GM12878 (cell line): ENCODE measurements at regions not wholly inside any gene's neighbourhood (a gene's known extent, or its start where the extent isn't known, plus 50 kb on each side); places are given as distances from the start of the nearest gene placed in this dataset.

ENCODE experiments used
- ATAC-seq: fragments of 200-7000 bp; cut with Tn5 transposase; 3 replicates; pipeline ENCODE4 v1.9.1; 2020; ENCODE audit warnings: mild to moderate bottlenecking, moderate library complexity
- BruUV-seq: library from RNA; stranded (reverse); fragments of 400-500 nt; replicated peaks from 2 replicates; lab custom pipeline; 2021; lab: Mats Ljungman, UMichigan
- CTCF ChIA-PET: fragments of 300-600 bp; sonication (Branson Sonifier 250); formaldehyde crosslinking; extraction: SDS; loops from one replicate; lab custom pipeline; 2021; ENCODE audit warnings: inconsistent platforms; lab: Yijun Ruan, JAX
- POLR2A ChIA-PET: fragments of 350-600 bp; formaldehyde crosslinking; extraction: SDS; loops from one replicate; lab custom pipeline; 2021; ENCODE audit warnings: inconsistent platforms; lab: Charles Lee
- RAD21 ChIA-PET: fragments of 300-600 bp; sonication (Branson Sonifier 250); formaldehyde crosslinking; loops from one replicate; lab custom pipeline; 2023; ENCODE audit warnings: antibody characterized with exemption; ENCODE audit not compliant: unreplicated experiment; lab: Charles Lee
- SMC1A ChIA-PET: fragments of 300-600 bp; sonication (Branson Sonifier 250); formaldehyde crosslinking; loops from one replicate; lab custom pipeline; 2023; ENCODE audit not compliant: unreplicated experiment, uncharacterized antibody; lab: Charles Lee
- DNase-seq: peaks from one replicate; pipeline ENCODE4 v3.0.0-alpha.2; 2011; ENCODE audit warnings: low read depth, low spot score
- FAIRE-seq: peaks from 3 replicates; lab custom pipeline; 2011; peaks lifted over from hg19 to GRCh38; lab: Jason Lieb, UNC
- H2AFZ ChIP-seq: 2 replicates; pipeline ENCODE4 v1.6.0; 2011; ENCODE audit warnings: low read depth, low read length, control low read depth; ENCODE audit not compliant: control insufficient read depth
- H3K27ac ChIP-seq: 2 replicates; pipeline ENCODE4 v1.5.1; 2011; ENCODE audit warnings: control low read depth; ENCODE audit not compliant: control insufficient read depth, insufficient read depth
- H3K27me3 ChIP-seq, 2 experiments: replicated peaks in 1 of 2; 2 replicates each; pipeline versions ENCODE4 v1.6.0 to v1.6.1; 2011; ENCODE audit warnings: low read length in 1 of 2; ENCODE audit not compliant: control insufficient read depth in 2 of 2, insufficient read depth in 2 of 2
- H3K36me3 ChIP-seq, 2 experiments: 2 replicates each; pipeline ENCODE4 v1.5.1; 2011; ENCODE audit warnings: low read length in 1 of 2; ENCODE audit not compliant: control insufficient read depth in 2 of 2, insufficient read depth in 2 of 2
- H3K4me1 ChIP-seq: 2 replicates; pipeline ENCODE4 v1.6.1; 2011; ENCODE audit warnings: mild to moderate bottlenecking, low read length, moderate library complexity, mixed read lengths; ENCODE audit not compliant: control insufficient read depth, insufficient read depth
- H3K4me2 ChIP-seq: 2 replicates; pipeline ENCODE4 v1.6.0; 2011; ENCODE audit warnings: control low read depth; ENCODE audit not compliant: control insufficient read depth, insufficient read depth
- H3K4me3 ChIP-seq: fragments of 200-600 bp; sonication (generic); 2 replicates; pipeline ENCODE4 v1.5.1; 2016
- H3K79me2 ChIP-seq: 2 replicates; pipeline ENCODE4 v1.6.0; 2011; ENCODE audit warnings: low read length; ENCODE audit not compliant: control insufficient read depth, insufficient read depth
- H3K9ac ChIP-seq: 2 replicates; pipeline ENCODE4 v1.8.0; 2011; ENCODE audit warnings: low read length, control low read depth, mixed read lengths; ENCODE audit not compliant: control insufficient read depth, insufficient read depth
- H3K9me3 ChIP-seq: replicated peaks from 3 replicates; pipeline ENCODE4 v1.5.1; 2011; ENCODE audit warnings: mild to moderate bottlenecking, low read length; ENCODE audit not compliant: control insufficient read depth, insufficient read depth
- H4K20me1 ChIP-seq: 2 replicates; pipeline ENCODE4 v1.6.0; 2011; ENCODE audit not compliant: control insufficient read depth, insufficient read depth
- BACH1 ChIP-seq: fragments of 450-650 bp; IDR thresholded peaks from 2 replicates; pipeline ENCODE4 v1.6.1; 2017; ENCODE audit warnings: mild to moderate bottlenecking, borderline replicate concordance
- BHLHE40 ChIP-seq, 2 experiments: fragments of 450-650 bp in 1 of 2; IDR thresholded peaks; 2 replicates each; pipeline ENCODE4 v1.6.1; 2011 to 2017; ENCODE audit warnings: low read depth in 2 of 2, borderline replicate concordance in 1 of 2, improper control_type of control experiment in 1 of 2, low read length in 1 of 2, mild to moderate bottlenecking in 1 of 2
- CHD1 ChIP-seq: IDR thresholded peaks from 2 replicates; pipeline ENCODE4 v1.6.1; 2012; ENCODE audit warnings: low read depth, low read length, improper control_type of control experiment
- CHD4 ChIP-seq: fragments of 200-600 bp; sonication (generic); IDR thresholded peaks from 2 replicates; pipeline ENCODE4 v1.6.1; 2016; ENCODE audit warnings: mild to moderate bottlenecking
- EED ChIP-seq: sonication (generic); IDR thresholded peaks from 2 replicates; pipeline ENCODE4 v1.6.1; 2016; ENCODE audit warnings: antibody characterized with exemption, low read depth
- EP300 ChIP-seq, 2 experiments: fragments of 150-350 bp in 1 of 2; IDR thresholded peaks; 2 replicates each; pipeline ENCODE4 v1.6.1; 2011 to 2012; ENCODE audit warnings: low read depth in 2 of 2, low read length in 2 of 2, borderline replicate concordance in 1 of 2, improper control_type of control experiment in 1 of 2, inconsistent platforms in 1 of 2; ENCODE audit not compliant: control insufficient read depth in 1 of 2
- GATAD2B ChIP-seq: fragments of 450-650 bp; conservative IDR thresholded peaks from 2 replicates; pipeline ENCODE4 v1.6.1; 2017; ENCODE audit warnings: low read depth, mild to moderate bottlenecking, moderate library complexity
- MTA3 ChIP-seq: IDR thresholded peaks from 2 replicates; pipeline ENCODE4 v1.6.1; 2012; ENCODE audit warnings: low read length, inconsistent platforms, borderline replicate concordance
- PAX5 ChIP-seq: IDR thresholded peaks from 2 replicates; pipeline ENCODE4 v1.6.1; 2011; ENCODE audit warnings: low read depth, low read length, borderline replicate concordance
- SMC3 ChIP-seq: IDR thresholded peaks from 2 replicates; pipeline ENCODE4 v1.6.1; 2011; ENCODE audit warnings: low read length, improper control_type of control experiment, borderline replicate concordance
- SREBF1 ChIP-seq: IDR thresholded peaks from 2 replicates; pipeline ENCODE4 v1.6.1; 2012; ENCODE audit warnings: mild to moderate bottlenecking, low read length
- STAT3 ChIP-seq: IDR thresholded peaks from 2 replicates; pipeline ENCODE4 v1.6.1; 2011; ENCODE audit warnings: low read depth, low read length, improper control_type of control experiment
- TCF12 ChIP-seq: IDR thresholded peaks from 2 replicates; pipeline ENCODE4 v1.6.1; 2011; ENCODE audit warnings: low read depth, mild to moderate bottlenecking, low read length
- WGBS: methylation state at CpG from one replicate; pipeline ENCODE4 v1.1.6; 2016; ENCODE audit warnings: low lambda C conversion rate; ENCODE audit not compliant: insufficient replicate concordance, insufficient coverage; ENCODE audit errors: missing lambda C conversion rate; 5-methylcytosine and 5-hydroxymethylcytosine counted together
- in situ Hi-C: fragments of 300-500 bp; cut with MboI; formaldehyde crosslinking; loops from 9 replicates; pipeline ENCODE4 v1.14.3; 2018; ENCODE audit warnings: mixed read lengths
- intact Hi-C: fragments of 100-400 bp; cut with micrococcal nuclease; formaldehyde crosslinking; loops from one replicate; pipeline ENCODE4 v1.14.2; 2022; ENCODE audit not compliant: unreplicated experiment
- TF ChIP-seq, protein P1 (sequence below): fragments of 450-650 bp; IDR thresholded peaks from 2 replicates; pipeline ENCODE4 v1.6.1; 2017; ENCODE audit warnings: mild to moderate bottlenecking
- TF ChIP-seq, protein P2 (sequence below): fragments of 450-650 bp; IDR thresholded peaks from 2 replicates; pipeline ENCODE4 v1.6.1; 2017; ENCODE audit warnings: antibody characterized with exemption, mild to moderate bottlenecking, moderate library complexity
- TF ChIP-seq, protein P3 (sequence below): IDR thresholded peaks from 2 replicates; pipeline ENCODE4 v1.6.1; 2011; ENCODE audit warnings: low read depth, low read length, improper control_type of control experiment, borderline replicate concordance
- TF ChIP-seq, protein P4 (sequence below): IDR thresholded peaks from 2 replicates; pipeline ENCODE4 v1.6.1; 2011; ENCODE audit warnings: mild to moderate bottlenecking, low read depth, low read length, moderate library complexity; ENCODE audit not compliant: insufficient replicate concordance
- TF ChIP-seq, protein P5 (sequence below): fragments of 450-650 bp; IDR thresholded peaks from 2 replicates; pipeline ENCODE4 v1.6.1; 2016; ENCODE audit warnings: mild to moderate bottlenecking

DNA sequence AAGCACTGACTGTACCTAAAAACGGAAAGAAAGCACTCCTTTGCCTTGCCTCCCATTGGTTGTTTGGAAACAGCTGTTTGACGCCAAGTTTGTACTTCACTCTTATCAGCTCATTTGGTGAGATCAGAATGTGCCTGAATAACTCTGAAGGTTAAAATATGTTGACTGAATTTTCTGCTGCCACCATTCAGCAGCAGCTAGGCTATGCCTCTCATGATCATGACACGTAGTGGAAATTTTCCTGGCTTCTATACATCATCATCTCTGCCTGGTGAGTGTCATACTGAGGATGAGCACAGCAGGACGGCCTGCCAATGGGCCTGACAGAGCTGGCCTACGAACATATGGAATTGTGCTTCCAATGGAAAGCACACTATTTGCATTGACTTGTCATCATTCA lies 704.9 kb upstream of the CITED2 start:
- CTCF ChIA-PET = interaction anchor here (0.7 kb wide), 1 partner anchor 741 kb away, joined by 3 read pairs; no protein-coding TSS in a partner anchor
- DNase-seq = no peak
- in situ Hi-C loops (no loop called here), intact Hi-C loops (no loop called here)
- H3K4me3 ChIP-seq = no peak overlapping the region
- WGBS = 5% methylated on average over 5 of the region's 5 CpGs
- H3K36me3 ChIP-seq = no peaks in the 10 kb centered on the region
- SMC1A ChIA-PET = interaction anchor here (0.6 to 1.5 kb wide), 5 partner anchors 11 to 77 kb away, joined by 3 to 4 read pairs (median 3); no protein-coding TSS in a partner anchor
- RAD21 ChIA-PET = no interaction called here
- no peak overlapping the region for H3K27ac ChIP-seq
- H2AFZ ChIP-seq = no peak overlapping the region
- no peak overlapping the region for H3K9ac ChIP-seq
- H3K27me3 ChIP-seq = no peaks in the 10 kb centered on the region
- no peaks in the 10 kb centered on the region for H3K4me1 ChIP-seq
- H3K9me3 ChIP-seq = no peaks in the 10 kb centered on the region
- H4K20me1 ChIP-seq = no peaks in the 10 kb centered on the region
- H3K4me2 ChIP-seq = no peak overlapping the region
- H3K79me2 ChIP-seq = no peaks in the 10 kb centered on the region
- no peak for FAIRE-seq
- no TSS peak for BruUV-seq
- ATAC-seq = no peak
- no peak for TF ChIP-seq GATAD2B
- TF ChIP-seq, protein P1, sequence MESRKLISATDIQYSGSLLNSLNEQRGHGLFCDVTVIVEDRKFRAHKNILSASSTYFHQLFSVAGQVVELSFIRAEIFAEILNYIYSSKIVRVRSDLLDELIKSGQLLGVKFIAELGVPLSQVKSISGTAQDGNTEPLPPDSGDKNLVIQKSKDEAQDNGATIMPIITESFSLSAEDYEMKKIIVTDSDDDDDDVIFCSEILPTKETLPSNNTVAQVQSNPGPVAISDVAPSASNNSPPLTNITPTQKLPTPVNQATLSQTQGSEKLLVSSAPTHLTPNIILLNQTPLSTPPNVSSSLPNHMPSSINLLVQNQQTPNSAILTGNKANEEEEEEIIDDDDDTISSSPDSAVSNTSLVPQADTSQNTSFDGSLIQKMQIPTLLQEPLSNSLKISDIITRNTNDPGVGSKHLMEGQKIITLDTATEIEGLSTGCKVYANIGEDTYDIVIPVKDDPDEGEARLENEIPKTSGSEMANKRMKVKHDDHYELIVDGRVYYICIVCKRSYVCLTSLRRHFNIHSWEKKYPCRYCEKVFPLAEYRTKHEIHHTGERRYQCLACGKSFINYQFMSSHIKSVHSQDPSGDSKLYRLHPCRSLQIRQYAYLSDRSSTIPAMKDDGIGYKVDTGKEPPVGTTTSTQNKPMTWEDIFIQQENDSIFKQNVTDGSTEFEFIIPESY = no peak
- TF ChIP-seq SMC3 = no peak
- TF ChIP-seq BACH1 = no peak
- TF ChIP-seq, protein P2, sequence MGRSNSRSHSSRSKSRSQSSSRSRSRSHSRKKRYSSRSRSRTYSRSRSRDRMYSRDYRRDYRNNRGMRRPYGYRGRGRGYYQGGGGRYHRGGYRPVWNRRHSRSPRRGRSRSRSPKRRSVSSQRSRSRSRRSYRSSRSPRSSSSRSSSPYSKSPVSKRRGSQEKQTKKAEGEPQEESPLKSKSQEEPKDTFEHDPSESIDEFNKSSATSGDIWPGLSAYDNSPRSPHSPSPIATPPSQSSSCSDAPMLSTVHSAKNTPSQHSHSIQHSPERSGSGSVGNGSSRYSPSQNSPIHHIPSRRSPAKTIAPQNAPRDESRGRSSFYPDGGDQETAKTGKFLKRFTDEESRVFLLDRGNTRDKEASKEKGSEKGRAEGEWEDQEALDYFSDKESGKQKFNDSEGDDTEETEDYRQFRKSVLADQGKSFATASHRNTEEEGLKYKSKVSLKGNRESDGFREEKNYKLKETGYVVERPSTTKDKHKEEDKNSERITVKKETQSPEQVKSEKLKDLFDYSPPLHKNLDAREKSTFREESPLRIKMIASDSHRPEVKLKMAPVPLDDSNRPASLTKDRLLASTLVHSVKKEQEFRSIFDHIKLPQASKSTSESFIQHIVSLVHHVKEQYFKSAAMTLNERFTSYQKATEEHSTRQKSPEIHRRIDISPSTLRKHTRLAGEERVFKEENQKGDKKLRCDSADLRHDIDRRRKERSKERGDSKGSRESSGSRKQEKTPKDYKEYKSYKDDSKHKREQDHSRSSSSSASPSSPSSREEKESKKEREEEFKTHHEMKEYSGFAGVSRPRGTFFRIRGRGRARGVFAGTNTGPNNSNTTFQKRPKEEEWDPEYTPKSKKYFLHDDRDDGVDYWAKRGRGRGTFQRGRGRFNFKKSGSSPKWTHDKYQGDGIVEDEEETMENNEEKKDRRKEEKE = no peak
- TF ChIP-seq PAX5 = no peak
- no peak for TF ChIP-seq MTA3
- no peak for TF ChIP-seq TCF12
- no peak for TF ChIP-seq BHLHE40 (IDR thresholded peaks at IDR 0.05; ENCODE audit: borderline replicate concordance in 1 of 2, low read depth in 2 of 2, low read length in 1 of 2)
- TF ChIP-seq, protein P3, sequence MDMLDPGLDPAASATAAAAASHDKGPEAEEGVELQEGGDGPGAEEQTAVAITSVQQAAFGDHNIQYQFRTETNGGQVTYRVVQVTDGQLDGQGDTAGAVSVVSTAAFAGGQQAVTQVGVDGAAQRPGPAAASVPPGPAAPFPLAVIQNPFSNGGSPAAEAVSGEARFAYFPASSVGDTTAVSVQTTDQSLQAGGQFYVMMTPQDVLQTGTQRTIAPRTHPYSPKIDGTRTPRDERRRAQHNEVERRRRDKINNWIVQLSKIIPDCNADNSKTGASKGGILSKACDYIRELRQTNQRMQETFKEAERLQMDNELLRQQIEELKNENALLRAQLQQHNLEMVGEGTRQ = no peak
- no peak for TF ChIP-seq STAT3
- TF ChIP-seq, protein P4, sequence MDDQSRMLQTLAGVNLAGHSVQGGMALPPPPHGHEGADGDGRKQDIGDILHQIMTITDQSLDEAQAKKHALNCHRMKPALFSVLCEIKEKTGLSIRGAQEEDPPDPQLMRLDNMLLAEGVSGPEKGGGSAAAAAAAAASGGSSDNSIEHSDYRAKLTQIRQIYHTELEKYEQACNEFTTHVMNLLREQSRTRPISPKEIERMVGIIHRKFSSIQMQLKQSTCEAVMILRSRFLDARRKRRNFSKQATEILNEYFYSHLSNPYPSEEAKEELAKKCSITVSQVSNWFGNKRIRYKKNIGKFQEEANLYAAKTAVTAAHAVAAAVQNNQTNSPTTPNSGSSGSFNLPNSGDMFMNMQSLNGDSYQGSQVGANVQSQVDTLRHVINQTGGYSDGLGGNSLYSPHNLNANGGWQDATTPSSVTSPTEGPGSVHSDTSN = no peak
- TF ChIP-seq EP300 (IDR thresholded peaks at IDR 0.05; ENCODE audit: borderline replicate concordance in 1 of 2, control insufficient read depth in 1 of 2, low read depth in 2 of 2, low read length in 2 of 2) = no peak
- TF ChIP-seq, protein P5, sequence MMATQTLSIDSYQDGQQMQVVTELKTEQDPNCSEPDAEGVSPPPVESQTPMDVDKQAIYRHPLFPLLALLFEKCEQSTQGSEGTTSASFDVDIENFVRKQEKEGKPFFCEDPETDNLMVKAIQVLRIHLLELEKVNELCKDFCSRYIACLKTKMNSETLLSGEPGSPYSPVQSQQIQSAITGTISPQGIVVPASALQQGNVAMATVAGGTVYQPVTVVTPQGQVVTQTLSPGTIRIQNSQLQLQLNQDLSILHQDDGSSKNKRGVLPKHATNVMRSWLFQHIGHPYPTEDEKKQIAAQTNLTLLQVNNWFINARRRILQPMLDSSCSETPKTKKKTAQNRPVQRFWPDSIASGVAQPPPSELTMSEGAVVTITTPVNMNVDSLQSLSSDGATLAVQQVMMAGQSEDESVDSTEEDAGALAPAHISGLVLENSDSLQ = no peak
- no peak for TF ChIP-seq EED
- no peak for TF ChIP-seq CHD1
- TF ChIP-seq SREBF1 = no peak
- no peak for TF ChIP-seq CHD4
- POLR2A ChIA-PET = no interaction called here
